Ecto neural progenitor cell (in vitro differentiated cells): ENCODE measurements at regions not wholly inside any gene's neighbourhood (a gene's known extent, or its start where the extent isn't known, plus 50 kb on each side); places are given as distances from the start of the nearest gene placed in this dataset.
"Not testable (repeated sequence)": the region's sequence is repeated elsewhere in the genome, so short reads cannot be mapped to it uniquely, and the experiment has no call there.

Experiments
- DNase-seq: peaks from one replicate; pipeline ENCODE4 v3.0.0-alpha.2; 2018; ENCODE audit warnings: low spot score

GRCh38 chr2:182550234-182550633 lies 123.4 kb upstream of the PDE1A start:
- DNase-seq: no peak

- not testable (repeated sequence) for DNase-seq
These were observed 125.4 kb upstream of the PDE1A start for GRCh38 chr2:182552232-182552631.

- DNase-seq: not testable (repeated sequence)
These were observed 125.9 kb upstream of the PDE1A start for GRCh38 chr2:182552785-182553184.

GRCh38 chr2:182553483-182553882 lies 126.6 kb upstream of the PDE1A start:
- no peak for DNase-seq

GRCh38 chr2:182554950-182555349 lies 128.1 kb upstream of the PDE1A start:
- no peak for DNase-seq

- DNase-seq: no peak
These were observed 131.7 kb upstream of the PDE1A start for GRCh38 chr2:182558564-182558963.

GRCh38 chr2:182559623-182560022 lies 132.8 kb upstream of the PDE1A start:
- DNase-seq: no peak

GRCh38 chr2:182565911-182566567 lies 139.2 kb upstream of the PDE1A start:
- DNase-seq: no peak

GRCh38 chr2:182573553-182573952 lies 142.5 kb upstream of the DNAJC10 start:
- DNase-seq: no peak

- no peak for DNase-seq
These were observed 138.2 kb upstream of the DNAJC10 start for GRCh38 chr2:182577816-182578215.

GRCh38 chr2:182581196-182581935 lies 134.7 kb upstream of the DNAJC10 start:
- DNase-seq: no peak

- no peak for DNase-seq
These were observed 131.6 kb upstream of the DNAJC10 start for GRCh38 chr2:182584462-182584861.

GRCh38 chr2:182585001-182585400 lies 131.1 kb upstream of the DNAJC10 start:
- no peak for DNase-seq

- no peak for DNase-seq
These were observed 130.6 kb upstream of the DNAJC10 start for GRCh38 chr2:182585430-182585829.

GRCh38 chr2:182586426-182586825 lies 129.6 kb upstream of the DNAJC10 start:
- DNase-seq: no peak

- DNase-seq: no peak
These were observed 128.2 kb upstream of the DNAJC10 start for GRCh38 chr2:182587831-182588230.

- DNase-seq: no peak
These were observed 126.9 kb upstream of the DNAJC10 start for GRCh38 chr2:182589121-182589520.

- no peak for DNase-seq
These were observed 124.3 kb upstream of the DNAJC10 start for GRCh38 chr2:182591774-182592173.

GRCh38 chr2:182592691-182593393 lies 123.2 kb upstream of the DNAJC10 start:
- DNase-seq: no peak

- DNase-seq: no peak
These were observed 122.6 kb upstream of the DNAJC10 start for GRCh38 chr2:182593394-182593975.

- no peak for DNase-seq
These were observed 121.8 kb upstream of the DNAJC10 start for GRCh38 chr2:182594286-182594685.

- no peak for DNase-seq
These were observed 120.4 kb upstream of the DNAJC10 start for GRCh38 chr2:182595650-182596049.
